Fibroblast of lung (primary cell): ENCODE measurements at regions not wholly inside any gene's neighbourhood (a gene's known extent, or its start where the extent isn't known, plus 50 kb on each side); places are given as distances from the start of the nearest gene placed in this dataset.
"Not testable (repeated sequence)": the region's sequence is repeated elsewhere in the genome, so short reads cannot be mapped to it uniquely, and the experiment has no call there.

Experiments
- DNase-seq, 2 donors: peaks; one replicate each; pipeline versions ENCODE4 v3.0.0 to v3.0.0-alpha.2; 2010; ENCODE audit warnings: low read depth in 2 of 2
- H2AFZ ChIP-seq: 2 replicates; pipeline ENCODE4 v1.5.1; 2012; ENCODE audit warnings: low read length, control low read depth, inconsistent platforms
- H3K27ac ChIP-seq: 2 replicates; pipeline ENCODE4 v1.5.1; 2011; ENCODE audit warnings: low read length, control low read depth; ENCODE audit not compliant: insufficient read depth
- H3K27me3 ChIP-seq: 2 replicates; pipeline ENCODE4 v1.5.1; 2011; ENCODE audit warnings: mild to moderate bottlenecking, low read length; ENCODE audit not compliant: control insufficient read depth, insufficient read depth
- H3K36me3 ChIP-seq: 2 replicates; pipeline ENCODE4 v1.5.1; 2011; ENCODE audit warnings: low read length; ENCODE audit not compliant: control insufficient read depth, insufficient read depth
- H3K4me1 ChIP-seq: 2 replicates; pipeline ENCODE4 v1.5.1; 2011; ENCODE audit warnings: low read length; ENCODE audit not compliant: control insufficient read depth, insufficient read depth; ENCODE audit errors: extremely low read depth
- H3K4me2 ChIP-seq: 2 replicates; pipeline ENCODE4 v1.5.1; 2011; ENCODE audit warnings: low read length, control low read depth; ENCODE audit not compliant: insufficient read depth; ENCODE audit errors: extremely low read depth
- H3K4me3 ChIP-seq, 4 experiments: fragments of 200-600 bp in 1 of 4; sonication (generic) in 1 of 4; replicated peaks in 1 of 4; 2 replicates each; pipeline ENCODE4 v1.5.1; 2011 to 2016; ENCODE audit warnings: low read length in 4 of 4, low read depth in 3 of 4, mild to moderate bottlenecking in 3 of 4, control low read depth in 2 of 4, inconsistent platforms in 1 of 4, mixed read lengths in 1 of 4; ENCODE audit not compliant: insufficient read depth in 1 of 4; ENCODE audit errors: control extremely low read depth in 1 of 4
- H3K79me2 ChIP-seq: 2 replicates; pipeline ENCODE4 v1.5.1; 2012; ENCODE audit warnings: mild to moderate bottlenecking, low read length, inconsistent platforms; ENCODE audit not compliant: control insufficient read depth, insufficient read depth
- H3K9ac ChIP-seq: 2 replicates; pipeline ENCODE4 v1.5.1; 2011; ENCODE audit warnings: mild to moderate bottlenecking, low read length, control low read depth; ENCODE audit not compliant: insufficient read depth
- H3K9me3 ChIP-seq: 2 replicates; pipeline ENCODE4 v1.5.1; 2012; ENCODE audit warnings: low read depth, low read length; ENCODE audit not compliant: control insufficient read depth, insufficient read depth
- H4K20me1 ChIP-seq: 2 replicates; pipeline ENCODE4 v1.5.1; 2011; ENCODE audit warnings: low read length; ENCODE audit not compliant: control insufficient read depth, insufficient read depth; ENCODE audit errors: extremely low read depth
- CTCF ChIP-seq, 2 donors: IDR thresholded peaks in 1 of 2; conservative IDR thresholded peaks in 1 of 2; 1 replicate in 1 of 2; 2 replicates in 1 of 2; pipeline ENCODE4 v1.5.1; 2011 to 2012; ENCODE audit warnings: low read length in 2 of 2, control low read depth in 1 of 2, inconsistent platforms in 1 of 2, low read depth in 1 of 2, mild to moderate bottlenecking in 1 of 2
- EZH2 ChIP-seq: IDR thresholded peaks from 2 replicates; pipeline ENCODE4 v1.5.1; 2012; ENCODE audit warnings: low read length, control low read depth, mild to moderate bottlenecking; ENCODE audit errors: missing control alignments

- Histone ChIP-seq H3K79me2 (no peaks in the 10 kb centered on the region), H3K4me1 (no peaks in the 10 kb centered on the region), H3K4me2 (no peak overlapping the region), H3K4me3 (no peak overlapping the region), H3K27me3 (no peaks in the 10 kb centered on the region), H2AFZ (no peak overlapping the region), H3K9ac (no peak overlapping the region), H3K27ac (no peak overlapping the region), H4K20me1 (no peaks in the 10 kb centered on the region), H3K9me3 (no peaks in the 10 kb centered on the region), H3K36me3 (no peaks in the 10 kb centered on the region)
- no peak for DNase-seq
- TF ChIP-seq EZH2: no peak
These were observed 73.9 kb upstream of the S1PR3 start for GRCh38 chr9:88917375-88917774.

DNA sequence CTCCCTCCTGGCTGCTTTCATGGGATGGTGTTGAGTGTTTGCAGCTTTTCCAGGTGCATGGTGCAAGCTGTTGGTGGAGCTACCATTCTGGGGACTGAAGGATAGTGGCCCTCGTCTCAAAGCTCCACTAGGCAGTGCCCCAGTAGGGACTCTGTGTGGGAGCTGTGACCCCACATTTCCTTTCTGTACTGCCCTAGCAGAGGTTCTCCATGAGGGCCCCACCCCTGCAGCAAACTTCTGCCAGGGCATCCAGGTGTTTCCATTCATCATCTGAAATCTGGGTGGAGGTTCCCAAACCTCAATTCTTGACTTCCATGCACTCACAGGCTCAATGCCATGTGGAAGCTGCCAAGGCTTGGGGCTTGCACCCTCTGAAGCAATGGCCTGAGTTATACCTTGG is 72.7 kb upstream of the S1PR3 start:
- not testable (repeated sequence) for H3K4me1 ChIP-seq, H3K79me2 ChIP-seq, H3K4me2 ChIP-seq, H3K36me3 ChIP-seq, H2AFZ ChIP-seq, H4K20me1 ChIP-seq, H3K27ac ChIP-seq, H3K4me3 ChIP-seq, DNase-seq, H3K9me3 ChIP-seq, H3K27me3 ChIP-seq, H3K9ac ChIP-seq

- no peak for DNase-seq
- H3K27me3 ChIP-seq: no peaks in the 10 kb centered on the region
- H2AFZ ChIP-seq: no peak overlapping the region
- TF ChIP-seq CTCF (conservative IDR thresholded peaks at IDR 0.05 in 1 of 2, IDR thresholded peaks at IDR 0.05 in 1 of 2; ENCODE audit: low read depth in 1 of 2, low read length in 2 of 2) (no peak), EZH2 (no peak)
- no peak overlapping the region for H3K27ac ChIP-seq
- no peak overlapping the region for H3K4me3 ChIP-seq
- no peaks in the 10 kb centered on the region for H3K36me3 ChIP-seq
- H3K4me2 ChIP-seq: no peak overlapping the region
- H3K4me1 ChIP-seq: no peaks in the 10 kb centered on the region
- H3K79me2 ChIP-seq: no peaks in the 10 kb centered on the region
- no peaks in the 10 kb centered on the region for H3K9me3 ChIP-seq
- no peak overlapping the region for H3K9ac ChIP-seq
- H4K20me1 ChIP-seq: no peaks in the 10 kb centered on the region
These were observed 70.6 kb upstream of the S1PR3 start for GRCh38 chr9:88920645-88921044.

GRCh38 chr9:88922091-88922490 is 69.2 kb upstream of the S1PR3 start:
- Histone ChIP-seq H3K9me3 (no peaks in the 10 kb centered on the region), H3K4me1 (no peaks in the 10 kb centered on the region), H3K27me3 (no peaks in the 10 kb centered on the region), H4K20me1 (no peaks in the 10 kb centered on the region), H3K4me3 (no peak overlapping the region), H3K9ac (no peak overlapping the region), H2AFZ (no peak overlapping the region), H3K4me2 (no peak overlapping the region), H3K79me2 (no peaks in the 10 kb centered on the region), H3K27ac (no peak overlapping the region), H3K36me3 (no peaks in the 10 kb centered on the region)
- no peak for DNase-seq
- TF ChIP-seq EZH2: no peak
- no peak for TF ChIP-seq CTCF (conservative IDR thresholded peaks at IDR 0.05 in 1 of 2, IDR thresholded peaks at IDR 0.05 in 1 of 2; ENCODE audit: low read depth in 1 of 2, low read length in 2 of 2)
